Activated CD4-positive, CD25-positive, alpha-beta regulatory T cell treated with anti-CD3 and anti-CD28 coated beads, Interleukin-2, amount 50 U/mL, for 72 hours (primary cell): ENCODE measurements at regions not wholly inside any gene's neighbourhood (a gene's known extent, or its start where the extent isn't known, plus 50 kb on each side); places are given as distances from the start of the nearest gene placed in this dataset.
"Not testable (repeated sequence)": the region's sequence is repeated elsewhere in the genome, so short reads cannot be mapped to it uniquely, and the experiment has no call there.

Experiments
- DNase-seq: peaks from one replicate; pipeline ENCODE4 v3.0.0; 2021

DNA sequence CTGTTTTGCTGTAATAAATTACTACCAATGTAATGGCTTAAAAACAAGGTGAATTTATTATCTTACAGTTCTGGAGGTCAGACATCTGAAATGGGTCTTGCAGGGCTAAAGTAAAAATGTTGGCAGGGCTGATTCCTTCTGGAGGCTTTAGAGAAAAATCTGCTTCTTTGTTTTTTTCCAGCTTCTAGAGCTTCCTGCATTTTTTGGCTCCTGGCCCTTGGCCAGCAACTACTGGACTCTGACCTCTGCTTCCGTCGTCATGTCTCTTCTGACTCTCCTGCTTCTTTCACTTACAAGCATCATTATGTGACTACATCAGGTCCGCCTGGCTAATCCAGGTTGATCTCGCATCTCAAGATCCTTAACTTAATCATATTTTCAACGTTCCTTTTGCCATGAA, 350.9 kb downstream of the S1PR1 start:
- DNase-seq: no peak

DNA sequence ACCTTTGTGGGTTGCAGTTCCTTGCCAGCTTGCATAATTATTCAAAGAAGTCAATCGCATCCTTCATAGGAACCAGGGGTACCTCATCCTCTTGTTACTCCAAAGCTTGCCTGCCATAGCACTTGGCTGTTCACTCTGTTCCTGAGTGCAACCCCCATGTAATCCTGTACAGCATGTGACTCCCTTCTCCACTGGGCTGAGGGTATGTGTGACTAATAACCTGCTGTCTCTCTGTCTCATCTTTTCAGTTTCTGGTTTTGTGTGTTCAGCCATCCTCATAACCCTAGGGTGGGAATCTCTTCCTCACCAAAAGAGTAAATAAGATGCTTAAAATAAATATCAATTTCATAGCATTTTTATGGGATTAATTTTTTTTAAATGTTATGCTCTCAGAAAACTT, 351.9 kb downstream of the S1PR1 start:
- DNase-seq: no peak

DNA sequence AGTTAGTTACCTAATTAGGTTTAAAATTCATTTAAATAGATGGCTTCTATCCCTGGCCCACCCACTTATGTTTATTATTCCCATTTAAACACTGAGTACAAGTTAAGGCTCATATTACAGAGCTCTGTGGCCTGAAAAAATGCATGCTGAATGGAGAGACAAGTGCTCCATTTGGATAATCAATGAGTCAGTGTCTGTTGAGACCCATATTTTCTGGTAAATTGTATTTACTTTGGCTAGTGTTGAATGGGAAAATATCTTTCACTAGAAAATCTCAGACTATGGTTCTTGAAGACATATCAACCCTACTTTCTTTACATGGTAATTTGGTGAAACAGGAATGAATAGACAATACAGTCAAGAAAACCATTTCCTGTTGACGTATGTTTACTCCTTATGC, 356.0 kb downstream of the S1PR1 start:
- no peak for DNase-seq

DNA sequence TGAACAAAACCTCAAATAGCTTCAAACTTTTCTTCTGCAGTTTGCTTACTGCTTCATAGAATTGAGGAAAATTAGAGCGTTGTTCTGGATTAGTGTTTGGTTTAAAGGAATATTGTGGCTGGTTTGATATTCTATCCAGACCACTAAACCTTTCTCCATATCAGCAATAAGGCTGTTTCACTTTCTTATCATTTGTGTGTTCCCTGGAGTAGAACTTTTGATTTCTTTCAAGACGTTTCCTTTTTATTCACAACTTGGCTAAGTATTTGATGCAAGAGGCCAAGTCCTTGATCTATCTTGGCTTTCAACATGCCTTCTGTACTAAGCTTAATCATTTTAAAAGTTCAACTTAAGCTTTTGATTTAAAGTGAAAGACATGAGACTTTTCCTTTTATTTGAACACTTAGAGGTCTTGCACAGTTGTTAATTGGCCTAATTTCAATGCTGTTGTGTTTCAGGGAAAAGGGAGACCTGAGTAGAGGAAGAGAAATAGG, 359.1 kb downstream of the S1PR1 start:
- no peak for DNase-seq

- DNase-seq: not testable (repeated sequence)
These were observed 363.8 kb downstream of the S1PR1 start for GRCh38 chr1:101600615-101601014.

- DNase-seq: no peak
These were observed 366.9 kb downstream of the S1PR1 start for GRCh38 chr1:101603726-101604125.

- DNase-seq: no peak
These were observed 369.1 kb downstream of the S1PR1 start for GRCh38 chr1:101605878-101606277.

DNA sequence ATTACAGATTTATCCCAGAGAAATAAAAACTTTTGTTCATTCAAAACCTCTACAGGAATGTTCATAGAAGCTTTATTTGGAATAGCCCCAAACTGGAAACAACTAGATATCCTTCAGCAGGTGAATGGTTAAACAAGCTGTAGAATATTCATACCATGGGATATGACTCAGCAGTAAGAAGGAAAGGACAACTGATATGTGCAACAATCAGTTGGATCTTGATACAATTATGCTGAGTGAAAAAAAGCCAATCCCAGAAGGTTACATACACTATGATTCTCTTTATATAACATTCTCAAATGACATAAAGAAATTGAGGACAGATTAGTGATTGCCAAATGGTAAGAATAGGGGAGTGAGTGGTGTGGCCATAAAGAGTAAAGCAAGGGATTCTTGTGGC, 376.7 kb downstream of the S1PR1 start:
- no peak for DNase-seq

- DNase-seq: no peak
These were observed 377.8 kb downstream of the OLFM3 start for GRCh38 chr1:101618900-101619299.

DNA sequence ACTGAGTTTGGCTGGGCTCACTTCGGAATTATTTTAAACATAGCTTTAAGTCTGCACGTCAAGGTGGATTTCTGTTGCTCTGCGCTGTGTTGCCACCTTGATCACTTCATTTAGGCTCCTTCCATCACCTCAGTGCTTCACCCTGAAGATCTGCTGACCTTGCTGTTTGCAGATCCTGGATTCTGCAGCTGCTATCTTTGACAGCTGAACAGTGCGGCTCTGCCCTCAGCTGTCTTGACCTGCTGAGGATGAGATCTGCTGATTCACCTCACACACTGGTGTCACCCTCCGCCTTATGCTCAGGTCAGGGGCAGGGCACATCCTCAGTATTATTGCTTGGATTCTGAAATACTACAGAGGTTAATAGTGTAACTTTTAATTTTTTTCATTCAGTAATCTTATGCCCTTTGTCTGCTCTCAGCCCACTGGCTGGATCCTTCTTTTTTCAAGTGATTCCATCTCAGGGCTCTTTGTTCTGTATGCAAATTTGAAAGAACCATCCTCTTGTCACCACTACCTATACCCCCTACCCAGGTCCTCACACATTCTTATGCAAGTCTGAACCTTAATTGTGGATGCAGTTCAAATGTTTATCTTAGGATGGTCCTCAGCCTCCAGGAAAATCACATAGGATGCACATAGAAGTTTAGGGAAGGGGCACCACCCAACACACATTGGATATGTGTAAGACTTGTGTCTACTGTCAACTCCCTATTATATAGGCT, 364.0 kb downstream of the OLFM3 start:
- no peak for DNase-seq

GRCh38 chr1:101645810-101646209, 350.9 kb downstream of the OLFM3 start:
- DNase-seq: no peak

DNA sequence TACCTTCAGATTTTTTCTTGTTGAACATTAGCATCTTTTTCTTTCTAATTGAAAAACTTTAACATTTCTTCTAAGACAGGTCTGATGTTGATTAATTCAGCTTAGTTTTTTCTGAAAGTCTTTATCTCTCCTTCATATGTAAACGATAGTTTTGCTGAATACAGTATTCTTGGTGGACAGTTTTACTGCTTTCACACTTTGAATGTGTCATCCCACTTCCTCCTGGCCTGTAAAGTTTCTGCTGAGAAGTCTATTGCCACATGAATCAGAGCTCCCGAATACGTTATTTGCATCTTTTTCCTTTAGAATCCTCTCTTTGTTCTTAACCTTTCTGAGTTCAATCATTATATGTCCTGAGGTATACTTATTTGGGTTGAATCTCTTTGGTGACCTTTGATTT, 344.2 kb downstream of the OLFM3 start:
- DNase-seq: no peak

GRCh38 chr1:101653482-101653946, 343.2 kb downstream of the OLFM3 start:
- DNase-seq: no peak

DNA sequence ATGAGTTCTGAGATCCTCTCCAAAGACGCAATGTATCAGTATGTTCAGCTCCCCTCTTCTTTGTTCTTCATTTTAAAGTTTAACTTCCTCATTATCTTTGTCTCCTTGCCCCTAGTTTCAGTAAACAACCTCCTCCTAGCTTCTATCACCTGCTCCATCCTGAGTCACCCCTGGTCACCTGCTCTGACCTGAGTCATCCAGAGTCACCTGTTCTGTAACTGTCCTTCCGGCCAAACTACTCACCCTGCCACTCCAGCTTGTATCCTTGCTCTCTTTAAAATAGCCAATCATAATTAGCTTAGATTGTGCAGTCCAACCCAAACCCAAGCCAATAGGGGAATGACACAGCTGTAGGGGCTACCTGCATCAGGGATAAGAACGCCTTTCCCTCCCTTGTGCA, 332.0 kb downstream of the OLFM3 start:
- DNase-seq: no peak

- no peak for DNase-seq
These were observed 329.0 kb downstream of the OLFM3 start for GRCh38 chr1:101667761-101668160.

DNA sequence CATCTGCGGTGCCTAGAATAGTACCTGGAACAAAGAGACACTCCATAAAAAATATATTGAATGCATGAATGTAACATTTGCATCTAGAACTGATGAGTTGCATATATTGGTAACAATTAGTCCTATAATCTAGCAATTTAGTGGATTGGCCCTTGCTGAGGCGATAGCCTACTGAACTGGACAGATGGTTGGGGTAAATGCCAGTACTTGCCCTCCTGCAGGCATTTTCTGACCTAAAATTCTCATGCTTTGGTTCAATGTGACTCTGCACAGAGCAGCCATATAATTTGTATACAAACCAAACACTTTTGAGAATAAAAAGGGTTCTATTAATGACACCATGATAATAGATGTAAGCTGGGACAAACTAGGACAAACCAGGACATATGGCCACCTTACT, 313.6 kb downstream of the OLFM3 start:
- no peak for DNase-seq

DNA sequence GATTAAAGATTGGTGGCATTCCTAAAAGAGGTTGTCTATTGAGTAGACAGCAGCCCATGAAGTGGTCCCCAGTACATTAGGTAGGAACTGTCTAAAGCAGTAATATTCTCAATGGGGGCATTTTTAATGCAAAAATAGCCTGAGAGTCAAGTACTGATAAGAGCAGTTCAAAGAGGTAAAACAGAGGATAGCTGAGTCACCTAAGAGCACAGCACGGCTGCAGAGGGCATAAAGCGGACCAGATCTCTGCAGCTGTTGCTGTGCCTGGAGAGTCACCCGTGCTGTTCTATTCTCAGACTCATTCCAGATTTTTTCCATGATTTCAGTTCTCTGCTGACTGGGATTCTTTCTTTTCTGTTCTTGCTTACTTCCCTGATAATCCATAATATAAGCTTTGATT, 313.2 kb downstream of the OLFM3 start:
- DNase-seq: no peak

DNA sequence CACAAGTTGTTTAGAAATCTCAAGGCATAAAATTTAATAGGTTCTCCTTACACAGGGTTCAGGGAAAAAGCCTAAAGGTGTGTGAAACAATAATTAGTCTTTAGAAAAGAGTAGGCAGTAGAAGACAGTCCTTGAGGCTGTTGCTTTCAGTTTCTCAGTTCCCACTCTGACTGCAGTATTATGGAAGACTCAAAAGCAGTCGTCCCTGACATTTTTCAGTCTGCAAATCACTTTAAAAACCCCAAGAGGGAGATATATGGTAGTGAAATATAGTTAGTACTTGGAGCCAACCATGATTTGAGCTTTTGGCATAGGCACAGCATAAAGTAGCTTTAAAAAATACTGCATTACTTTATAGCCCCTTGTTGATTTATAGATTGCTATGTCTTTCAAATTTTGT, 299.7 kb downstream of the OLFM3 start:
- DNase-seq: no peak

- DNase-seq: no peak
These were observed 298.0 kb downstream of the OLFM3 start for GRCh38 chr1:101698681-101699080.

- DNase-seq: no peak
These were observed 291.8 kb downstream of the OLFM3 start for GRCh38 chr1:101704895-101705294.

- no peak for DNase-seq
These were observed 290.4 kb downstream of the OLFM3 start for GRCh38 chr1:101706366-101706765.

DNA sequence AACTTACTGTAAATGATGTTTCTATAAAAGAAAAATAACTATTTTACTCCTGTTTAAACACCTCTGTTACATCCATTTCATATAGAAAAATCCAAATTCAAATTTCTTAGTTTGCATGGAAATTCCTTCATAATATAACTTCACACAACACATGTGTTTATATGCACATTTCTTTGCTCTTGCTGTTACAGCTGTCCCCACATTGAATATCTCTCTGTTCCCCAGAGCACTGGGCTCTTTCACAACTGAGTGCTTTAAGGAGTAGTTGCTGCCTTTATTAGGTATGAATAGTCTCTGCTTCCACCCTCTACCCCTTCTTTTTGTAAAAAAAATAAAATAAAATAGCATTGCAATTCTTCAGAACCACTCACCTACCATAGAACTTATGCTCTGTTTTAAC, 287.0 kb downstream of the OLFM3 start:
- no peak for DNase-seq

DNA sequence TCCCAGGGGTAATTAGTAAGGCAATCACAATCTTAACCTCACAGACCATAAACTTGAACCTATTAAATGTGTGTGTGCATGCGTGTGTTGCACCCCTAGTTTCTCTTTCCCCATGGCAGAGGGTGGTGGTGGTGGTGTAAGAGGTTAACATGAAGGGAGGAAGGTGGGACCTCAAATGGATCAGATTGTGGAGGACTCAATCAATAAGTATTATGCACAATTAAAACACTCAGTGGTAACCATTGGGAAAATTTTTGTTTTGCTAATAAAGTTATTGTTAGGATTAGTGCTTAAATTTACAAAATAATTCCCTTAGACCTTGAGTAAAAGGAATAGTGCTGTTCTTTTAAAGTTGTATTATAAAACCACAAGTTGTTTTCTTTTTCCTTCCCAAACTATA, 283.0 kb downstream of the OLFM3 start:
- no peak for DNase-seq

DNA sequence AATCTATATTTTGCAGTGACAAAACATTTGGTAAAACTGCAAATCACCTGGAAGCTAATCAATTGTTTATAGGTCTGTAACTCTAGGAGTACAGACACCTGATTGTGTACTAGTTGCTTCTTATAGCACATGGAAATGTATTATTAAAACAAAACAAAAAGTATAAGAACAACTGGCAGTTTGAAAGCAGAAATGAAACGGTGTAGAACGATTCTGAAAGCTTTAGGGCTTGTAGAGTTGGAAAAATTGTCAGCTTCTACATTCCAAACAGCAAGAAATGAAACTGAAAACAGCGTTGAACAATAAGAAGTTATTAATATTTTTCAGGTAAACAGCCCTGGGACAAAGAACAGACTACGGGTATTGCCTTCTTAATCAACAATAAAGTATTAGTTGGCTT, 273.3 kb downstream of the OLFM3 start:
- DNase-seq: no peak

DNA sequence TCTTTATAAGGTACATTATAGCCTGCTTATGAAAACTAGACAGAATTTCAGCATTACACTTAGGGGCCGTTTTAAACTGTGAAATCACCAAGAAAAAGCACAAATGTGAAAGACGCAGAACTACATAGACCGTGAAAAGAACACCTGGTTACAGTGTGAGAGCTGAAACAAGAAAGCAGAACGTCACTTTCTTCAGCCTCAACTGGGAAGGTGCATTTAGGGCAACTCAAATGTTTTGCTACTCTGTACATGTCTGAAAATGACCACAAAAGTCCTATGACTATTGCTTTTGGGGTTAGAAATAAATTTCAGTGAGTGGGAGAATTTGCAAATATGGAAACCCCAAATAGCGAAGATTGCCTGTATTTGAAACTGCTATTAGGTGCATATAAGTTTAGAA, 268.7 kb downstream of the OLFM3 start:
- no peak for DNase-seq
